ENCODE measurements at regions not wholly inside any gene's neighbourhood (a gene's known extent, or its start where the extent isn't known, plus 50 kb on each side); places are given as distances from the start of the nearest gene placed in this dataset.

GRCh38 chr2:237210297-237210696, 124.6 kb downstream of the COPS8 start:
- TF ChIP-seq CTCF (IDR thresholded peaks at IDR 0.05) (no peak), POLR2A (IDR thresholded peaks at IDR 0.05) (no peak)

All from esophagus squamous epithelium (tissue), 4 donors.